GM20000 (cell line): ENCODE measurements at regions not wholly inside any gene's neighbourhood (a gene's known extent, or its start where the extent isn't known, plus 50 kb on each side); places are given as distances from the start of the nearest gene placed in this dataset.

Experiments used
- DNase-seq: peaks from one replicate; pipeline ENCODE4 v3.0.0; 2012; ENCODE audit warnings: low spot score
- CTCF ChIP-seq: IDR thresholded peaks from 2 replicates; pipeline ENCODE4 v1.5.1; 2012; ENCODE audit warnings: mild to moderate bottlenecking, control low read depth; ENCODE audit errors: extremely low read depth, missing control alignments

- no peak for TF ChIP-seq CTCF
- DNase-seq, result no peak
Observed at GRCh38 chr15:81911022-81911971, 134.5 kb downstream of the MEX3B start.

GRCh38 chr15:81910355-81911021 is 135.3 kb downstream of the MEX3B start:
- DNase-seq, result no peak
- TF ChIP-seq CTCF, result no peak

- no peak for DNase-seq
- no peak for TF ChIP-seq CTCF
Observed at GRCh38 chr15:81909011-81909358, 136.8 kb downstream of the MEX3B start.

- TF ChIP-seq CTCF, result no peak
- DNase-seq, result no peak
Observed at GRCh38 chr15:81908111-81908510, 137.7 kb downstream of the MEX3B start.

- DNase-seq, result no peak
- no peak for TF ChIP-seq CTCF
Observed at GRCh38 chr15:81907521-81907920, 138.3 kb downstream of the MEX3B start.

GRCh38 chr15:81905889-81906288 is 139.9 kb downstream of the MEX3B start:
- no peak for TF ChIP-seq CTCF
- DNase-seq, result no peak

- TF ChIP-seq CTCF, result no peak
- no peak for DNase-seq
Observed at GRCh38 chr15:81901319-81901718, 144.5 kb downstream of the MEX3B start.
